GM10248 (cell line): ENCODE measurements at regions not wholly inside any gene's neighbourhood (a gene's known extent, or its start where the extent isn't known, plus 50 kb on each side); places are given as distances from the start of the nearest gene placed in this dataset.

ENCODE experiments used
- CTCF ChIA-PET: fragments of 300-600 bp; sonication (Branson Sonifier 250); formaldehyde crosslinking; extraction: SDS; loops from one replicate; lab custom pipeline; 2021; ENCODE audit warnings: antibody characterized with exemption; lab: Yijun Ruan, JAX
- POLR2A ChIA-PET: fragments of 350-650 bp; sonication (Branson Sonifier 250); formaldehyde crosslinking; extraction: SDS; loops from one replicate; lab custom pipeline; 2020; ENCODE audit warnings: antibody characterized with exemption; lab: Yijun Ruan, JAX
- DNase-seq: peaks from one replicate; pipeline ENCODE4 v3.0.0; 2012; ENCODE audit errors: extremely low spot score
- TF ChIP-seq, protein P1 (sequence below): IDR thresholded peaks from 2 replicates; pipeline ENCODE4 v1.5.1; 2012; ENCODE audit warnings: mild to moderate bottlenecking, low read depth; ENCODE audit errors: extremely low read depth, missing control alignments, control extremely low read depth

DNA sequence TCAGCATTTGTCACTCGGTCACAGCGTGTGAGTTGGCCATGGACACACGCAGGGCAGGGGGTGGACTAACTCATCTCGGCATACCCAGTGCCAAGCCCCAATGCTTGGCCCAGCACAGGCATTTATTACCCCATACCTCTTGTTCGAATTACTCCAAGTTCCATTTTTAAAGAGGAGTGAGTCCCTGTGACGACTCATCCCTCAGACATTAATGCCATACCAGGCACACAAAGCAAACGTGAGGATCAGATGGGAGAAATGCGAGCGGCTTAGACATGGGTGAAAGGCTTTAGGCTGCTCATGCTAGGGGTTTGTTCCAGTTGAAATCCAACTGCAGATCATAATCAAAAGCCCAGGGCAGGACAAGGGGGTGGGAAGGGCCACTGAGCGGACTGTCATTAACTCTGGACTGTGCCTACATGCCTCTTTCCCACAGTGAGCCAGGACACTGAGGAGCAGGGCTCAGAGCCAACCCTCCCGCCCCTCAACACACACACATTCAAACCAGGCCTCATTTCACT, 118.5 kb upstream of the NGF start:
- TF ChIP-seq, protein P1, sequence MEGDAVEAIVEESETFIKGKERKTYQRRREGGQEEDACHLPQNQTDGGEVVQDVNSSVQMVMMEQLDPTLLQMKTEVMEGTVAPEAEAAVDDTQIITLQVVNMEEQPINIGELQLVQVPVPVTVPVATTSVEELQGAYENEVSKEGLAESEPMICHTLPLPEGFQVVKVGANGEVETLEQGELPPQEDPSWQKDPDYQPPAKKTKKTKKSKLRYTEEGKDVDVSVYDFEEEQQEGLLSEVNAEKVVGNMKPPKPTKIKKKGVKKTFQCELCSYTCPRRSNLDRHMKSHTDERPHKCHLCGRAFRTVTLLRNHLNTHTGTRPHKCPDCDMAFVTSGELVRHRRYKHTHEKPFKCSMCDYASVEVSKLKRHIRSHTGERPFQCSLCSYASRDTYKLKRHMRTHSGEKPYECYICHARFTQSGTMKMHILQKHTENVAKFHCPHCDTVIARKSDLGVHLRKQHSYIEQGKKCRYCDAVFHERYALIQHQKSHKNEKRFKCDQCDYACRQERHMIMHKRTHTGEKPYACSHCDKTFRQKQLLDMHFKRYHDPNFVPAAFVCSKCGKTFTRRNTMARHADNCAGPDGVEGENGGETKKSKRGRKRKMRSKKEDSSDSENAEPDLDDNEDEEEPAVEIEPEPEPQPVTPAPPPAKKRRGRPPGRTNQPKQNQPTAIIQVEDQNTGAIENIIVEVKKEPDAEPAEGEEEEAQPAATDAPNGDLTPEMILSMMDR, result no peak
- no peak for DNase-seq
- ChIA-PET POLR2A (no interaction called here), CTCF (interaction anchor here (3.1 kb wide), 1 partner anchor 13 kb away, joined by 18 read pairs; no protein-coding TSS in a partner anchor)

DNA sequence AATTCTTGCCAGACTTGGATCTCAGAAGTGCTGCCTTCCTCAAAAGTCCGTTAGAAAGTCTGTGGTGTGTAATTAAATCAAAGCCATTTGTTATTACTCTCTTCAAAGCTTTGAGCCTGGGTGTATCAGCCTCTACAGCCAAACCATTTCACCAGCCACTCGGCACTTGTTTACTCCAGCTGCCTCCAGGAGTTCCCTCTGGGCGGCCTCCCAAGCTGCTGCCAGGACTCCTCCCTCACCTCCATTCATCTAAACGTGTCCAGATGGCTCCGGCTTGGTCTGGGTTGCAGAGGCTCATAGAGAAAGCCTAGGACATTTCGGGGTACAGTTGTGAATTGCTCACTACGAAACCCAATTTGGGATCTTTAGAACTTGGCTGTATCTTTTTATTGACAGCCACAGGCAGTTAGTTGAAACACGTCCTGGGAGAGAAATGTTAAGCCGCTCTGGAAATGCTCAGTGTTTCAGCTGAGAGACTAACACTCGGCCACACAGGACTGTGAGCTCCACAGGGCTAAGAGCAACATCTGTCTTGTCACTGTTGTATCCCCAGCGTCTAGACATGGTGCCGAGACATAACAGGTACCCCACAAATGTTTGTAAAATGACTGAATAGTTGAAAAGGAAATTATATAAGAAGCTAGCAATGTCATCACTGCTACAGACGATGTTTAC, 116.9 kb upstream of the NGF start:
- TF ChIP-seq, protein P1, result no peak
- POLR2A ChIA-PET, result no interaction called here
- DNase-seq, result no peak
- CTCF ChIA-PET, result no interaction called here

DNA sequence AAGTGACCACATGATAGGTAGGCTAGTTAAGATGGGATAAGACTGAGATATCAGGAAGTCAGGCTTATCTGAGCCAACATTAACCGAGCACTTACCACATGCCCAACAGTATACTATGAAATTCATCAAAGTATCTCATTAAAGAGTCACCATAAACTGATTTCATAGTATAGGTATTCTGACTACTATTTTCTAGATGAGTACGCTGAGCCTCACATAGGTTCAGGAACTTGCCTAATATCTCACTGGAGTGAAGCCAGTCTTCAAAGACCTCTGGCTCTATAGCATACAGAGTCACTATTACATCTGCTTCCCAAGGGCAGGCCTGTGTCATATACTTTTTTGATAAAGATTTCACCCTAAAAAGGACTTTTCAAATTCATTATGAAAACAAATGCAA, 115.6 kb upstream of the NGF start:
- POLR2A ChIA-PET, result no interaction called here
- TF ChIP-seq, protein P1, result no peak
- no peak for DNase-seq
- CTCF ChIA-PET, result interaction anchor here (2.3 kb wide), 1 partner anchor 9 kb away, joined by 7 read pairs; no protein-coding TSS in a partner anchor

DNA sequence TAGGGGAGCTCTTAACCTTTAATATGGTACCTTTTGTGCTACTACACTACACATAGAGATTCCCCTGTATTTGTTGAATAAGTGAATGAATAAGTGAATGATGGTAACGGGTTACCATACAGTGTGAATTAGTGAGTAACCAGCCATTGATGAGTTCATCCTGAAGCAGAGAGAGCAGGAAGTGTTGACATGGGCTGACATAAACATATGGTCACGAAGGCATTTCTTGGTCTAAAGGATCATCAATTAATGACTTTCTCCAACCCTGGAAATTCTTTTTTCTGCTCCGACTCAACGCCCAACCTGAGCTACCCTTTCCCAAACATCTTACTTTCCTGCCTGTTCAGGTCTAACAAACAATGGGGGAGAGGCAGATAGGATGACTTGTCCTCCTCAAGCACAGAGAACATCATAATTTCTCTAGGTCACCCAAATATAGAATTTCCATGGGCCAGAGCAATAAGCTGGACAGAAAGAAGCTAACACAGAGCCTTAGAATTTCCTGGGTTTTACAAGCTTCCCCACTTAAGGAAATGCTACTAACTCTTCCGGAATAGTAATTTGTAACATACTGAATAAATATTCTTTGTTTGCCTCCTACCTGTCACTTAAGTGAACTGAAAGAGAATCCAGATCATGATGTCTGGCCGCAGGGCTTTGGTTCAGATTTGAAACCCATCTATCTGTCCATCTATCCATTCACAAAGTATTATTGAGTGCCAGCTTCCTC, 114.7 kb upstream of the NGF start:
- ChIA-PET CTCF (interaction anchor here (1.0 to 2.3 kb wide), 4 partner anchors 8 to 29 kb away, joined by 3 to 7 read pairs (median 4); no protein-coding TSS in a partner anchor), POLR2A (no interaction called here)
- DNase-seq, result no peak
- TF ChIP-seq, protein P1, result no peak

DNA sequence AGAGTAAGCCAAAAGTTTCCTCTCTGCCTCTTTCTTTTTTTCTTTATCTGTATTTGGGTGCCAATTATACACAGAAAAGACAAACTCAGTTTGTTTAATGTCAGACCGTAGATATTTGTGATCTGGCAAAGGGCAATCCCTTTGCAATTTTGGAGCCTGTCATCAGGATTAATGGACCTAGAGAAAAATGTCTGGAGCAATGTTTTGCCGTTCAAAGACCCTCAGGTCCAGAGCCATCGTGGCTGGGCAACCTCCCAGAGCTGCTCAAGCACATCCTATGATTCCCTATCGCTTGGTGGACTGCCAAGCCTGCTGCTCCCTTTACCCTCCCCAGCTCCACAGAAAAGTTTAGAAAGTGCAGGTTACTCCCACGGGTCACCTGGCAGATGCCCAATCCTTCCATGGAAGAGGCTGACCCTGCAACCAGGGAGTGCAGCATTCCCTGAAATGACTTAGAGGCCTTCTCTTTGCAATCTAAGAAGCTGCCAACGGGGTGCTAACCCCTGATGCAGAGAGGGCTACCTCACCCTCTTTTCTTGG, 112.5 kb upstream of the NGF start:
- DNase-seq, result no peak
- CTCF ChIA-PET, result no interaction called here
- POLR2A ChIA-PET, result no interaction called here
- TF ChIP-seq, protein P1, result no peak

DNA sequence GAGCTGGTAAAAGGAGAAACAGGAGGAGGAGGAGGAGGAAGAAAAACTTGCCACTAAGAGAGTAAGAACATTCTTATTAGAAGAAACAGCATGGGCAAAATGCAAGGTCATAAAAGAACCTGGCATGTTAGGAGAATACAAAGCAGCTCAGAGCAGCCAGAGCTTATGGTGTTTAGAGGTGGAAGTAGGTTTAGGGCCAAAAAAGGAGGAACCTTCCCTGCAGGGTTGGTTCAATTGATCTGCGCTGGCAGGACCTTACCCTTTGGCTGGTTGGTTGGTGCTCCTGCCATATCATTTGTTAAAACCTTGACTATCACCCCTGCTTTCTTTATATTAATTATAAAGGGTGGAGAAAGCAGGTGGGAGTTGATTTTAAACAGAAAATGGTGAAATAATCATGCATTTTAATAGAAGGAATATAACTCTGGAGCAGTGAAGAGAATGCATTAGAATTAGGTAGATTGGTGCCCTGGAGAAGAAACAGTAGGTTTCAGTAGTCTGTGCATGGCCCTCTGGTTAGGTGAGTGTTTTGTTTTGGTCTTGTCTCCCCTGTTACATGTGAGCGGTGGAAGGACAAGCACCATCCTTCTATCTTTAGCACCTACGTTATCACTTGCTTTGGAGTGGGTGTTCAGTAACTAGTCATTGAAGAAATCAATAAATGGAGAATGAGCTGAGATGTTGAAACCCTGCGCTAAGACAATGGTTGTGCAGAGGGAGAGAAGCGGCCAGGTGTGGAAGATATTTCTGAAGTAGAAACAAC, 110.4 kb upstream of the NGF start:
- CTCF ChIA-PET, result interaction anchor here (1.1 to 1.9 kb wide), 2 partner anchors 13 to 18 kb away, joined by 4 to 8 read pairs; no protein-coding TSS in a partner anchor
- DNase-seq, result no peak

More for the DNA sequence above, 110.4 kb upstream of the NGF start:
- TF ChIP-seq, protein P1, result no peak
- POLR2A ChIA-PET, result no interaction called here
